ENCODE measurements at regions not wholly inside any gene's neighbourhood (a gene's known extent, or its start where the extent isn't known, plus 50 kb on each side); places are given as distances from the start of the nearest gene placed in this dataset.
"Not testable (repeated sequence)": the region's sequence is repeated elsewhere in the genome, so short reads cannot be mapped to it uniquely, and the experiment has no call there.

- ATAC-seq (ENCODE audit: low read depth) (peak; percentile 100), DNase-seq (ENCODE audit: low spot score) (no peak)
- peak overlapping the region; percentile 25 for H3K27ac ChIP-seq (ENCODE audit: poor library complexity, severe bottlenecking)
Measured at GRCh38 chr5:130520211-130520610, 615.9 kb downstream of the CHSY3 start.

GRCh38 chr5:130514984-130515690, 610.9 kb downstream of the CHSY3 start:
- Histone ChIP-seq H3K4me1 (ENCODE audit: insufficient read depth, poor library complexity, severe bottlenecking) (peaks cover 23% of the 10 kb centered on the region), H3K27me3 (ENCODE audit: insufficient read depth, poor library complexity, severe bottlenecking) (no peaks in the 10 kb centered on the region), H3K36me3 (ENCODE audit: low read depth) (no peaks in the 10 kb centered on the region; the same call in 1 of the 2 replicates), H3K4me3 (ENCODE audit: severe bottlenecking) (no peak overlapping the region), H3K27ac (ENCODE audit: poor library complexity, severe bottlenecking) (peak overlapping the region; percentile 76), H3K9me3 (ENCODE audit: severe bottlenecking) (peaks cover 20% of the 10 kb centered on the region)
- TF ChIP-seq CTCF (IDR thresholded peaks at IDR 0.05; ENCODE audit: poor library complexity, severe bottlenecking): no peak
- peak; percentile 100 for ATAC-seq (ENCODE audit: low read depth)
- DNase-seq (ENCODE audit: low spot score): no peak

More at GRCh38 chr5:130520211-130520610, 615.9 kb downstream of the CHSY3 start:
- Histone ChIP-seq H3K4me1 (ENCODE audit: insufficient read depth, poor library complexity, severe bottlenecking) (peaks cover 17% of the 10 kb centered on the region), H3K9me3 (ENCODE audit: severe bottlenecking) (peaks cover 20% of the 10 kb centered on the region), H3K4me3 (ENCODE audit: severe bottlenecking) (no peak overlapping the region), H3K27me3 (ENCODE audit: insufficient read depth, poor library complexity, severe bottlenecking) (no peaks in the 10 kb centered on the region), H3K36me3 (ENCODE audit: low read depth) (no peaks in the 10 kb centered on the region; the same call in 1 of the 2 replicates)
- no peak for TF ChIP-seq CTCF (IDR thresholded peaks at IDR 0.05; ENCODE audit: poor library complexity, severe bottlenecking)

- Histone ChIP-seq H3K4me3 (ENCODE audit: severe bottlenecking) (no peak overlapping the region), H3K4me1 (ENCODE audit: insufficient read depth, poor library complexity, severe bottlenecking) (no peaks in the 10 kb centered on the region), H3K9me3 (ENCODE audit: severe bottlenecking) (no peaks in the 10 kb centered on the region), H3K27me3 (ENCODE audit: insufficient read depth, poor library complexity, severe bottlenecking) (no peaks in the 10 kb centered on the region), H3K36me3 (ENCODE audit: low read depth) (no peaks in the 10 kb centered on the region), H3K27ac (ENCODE audit: poor library complexity, severe bottlenecking) (no peak overlapping the region)
- DNase-seq (ENCODE audit: low spot score): no peak
- no peak for TF ChIP-seq CTCF (IDR thresholded peaks at IDR 0.05; ENCODE audit: poor library complexity, severe bottlenecking)
- ATAC-seq (ENCODE audit: low read depth): no peak
Measured at GRCh38 chr5:130502702-130503101, 598.4 kb downstream of the CHSY3 start.

- H3K27ac ChIP-seq (ENCODE audit: poor library complexity, severe bottlenecking): no peak overlapping the region
- no peaks in the 10 kb centered on the region for H3K9me3 ChIP-seq (ENCODE audit: severe bottlenecking)
- no peak for ATAC-seq (ENCODE audit: low read depth)
- H3K4me1 ChIP-seq (ENCODE audit: insufficient read depth, poor library complexity, severe bottlenecking): peaks cover 10% of the 10 kb centered on the region
- H3K27me3 ChIP-seq (ENCODE audit: insufficient read depth, poor library complexity, severe bottlenecking): no peaks in the 10 kb centered on the region
- no peak overlapping the region for H3K4me3 ChIP-seq (ENCODE audit: severe bottlenecking)
- 0 out of 2 replicates have a peak, but pooled peaks cover 5% of the 10 kb centered on the region for H3K36me3 ChIP-seq (ENCODE audit: low read depth)
- no peak for TF ChIP-seq CTCF (IDR thresholded peaks at IDR 0.05; ENCODE audit: poor library complexity, severe bottlenecking)
- no peak for DNase-seq (ENCODE audit: low spot score)
Measured at GRCh38 chr5:130501151-130501865, 597.0 kb downstream of the CHSY3 start.

GRCh38 chr5:130500495-130500894, 596.2 kb downstream of the CHSY3 start:
- H3K9me3 ChIP-seq (ENCODE audit: severe bottlenecking); DNase-seq (ENCODE audit: low spot score); H3K4me3 ChIP-seq (ENCODE audit: severe bottlenecking); H3K36me3 ChIP-seq (ENCODE audit: low read depth); H3K27ac ChIP-seq (ENCODE audit: poor library complexity, severe bottlenecking); ATAC-seq (ENCODE audit: low read depth); H3K27me3 ChIP-seq (ENCODE audit: insufficient read depth, poor library complexity, severe bottlenecking): not testable (repeated sequence)
- H3K4me1 ChIP-seq (ENCODE audit: insufficient read depth, poor library complexity, severe bottlenecking): peaks cover 15% of the 10 kb centered on the region
